Bronchial epithelial cell (primary cell): ENCODE measurements at regions not wholly inside any gene's neighbourhood (a gene's known extent, or its start where the extent isn't known, plus 50 kb on each side); places are given as distances from the start of the nearest gene placed in this dataset.

Source experiments
- DNase-seq: peaks from one replicate; pipeline ENCODE4 v3.0.0-alpha.2; 2010; ENCODE audit warnings: low read depth
- FAIRE-seq: peaks from 2 replicates; lab custom pipeline; 2011; peaks lifted over from hg19 to GRCh38; lab: Jason Lieb, UNC
- H3K27me3 ChIP-seq: 2 replicates; pipeline ENCODE4 v1.5.1; 2011; ENCODE audit warnings: low read length; ENCODE audit not compliant: control insufficient read depth, insufficient read depth
- H3K36me3 ChIP-seq: 2 replicates; pipeline ENCODE4 v1.5.1; 2011; ENCODE audit warnings: low read length; ENCODE audit not compliant: control insufficient read depth, insufficient read depth
- H3K4me3 ChIP-seq: 2 replicates; pipeline ENCODE4 v1.5.1; 2011; ENCODE audit warnings: mild to moderate bottlenecking, low read depth, low read length, control low read depth
- CTCF ChIP-seq: IDR thresholded peaks from 2 replicates; pipeline ENCODE4 v1.5.1; 2011; ENCODE audit warnings: mild to moderate bottlenecking, moderate library complexity, low read length, control low read depth, inconsistent platforms; ENCODE audit not compliant: insufficient read depth, severe bottlenecking

DNA sequence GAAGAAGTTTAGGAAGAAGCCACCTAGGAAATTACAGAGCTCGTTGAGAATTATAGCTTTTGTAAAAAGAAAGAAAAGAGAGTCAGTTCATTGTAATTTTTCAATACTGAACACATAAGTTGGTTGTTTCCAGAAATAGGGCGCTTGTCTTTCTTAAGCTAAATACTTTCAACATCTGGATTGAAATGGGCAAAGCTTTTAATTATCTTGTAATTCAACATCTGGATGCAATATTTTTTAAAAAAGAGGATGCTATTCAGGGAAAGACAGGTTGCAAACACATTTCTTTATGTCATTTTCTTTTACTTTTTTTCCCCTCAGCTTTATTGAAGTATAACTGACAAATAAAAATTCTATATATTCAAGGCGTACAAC lies 100.7 kb upstream of the TRPC7 start:
- H3K4me3 ChIP-seq: no peak overlapping the region
- no peaks in the 10 kb centered on the region for H3K36me3 ChIP-seq
- H3K27me3 ChIP-seq: no peaks in the 10 kb centered on the region
- no peak for TF ChIP-seq CTCF
- FAIRE-seq: no peak
- DNase-seq: no peak

- FAIRE-seq: no peak
- no peak for TF ChIP-seq CTCF
- H3K4me3 ChIP-seq: no peak overlapping the region
Measured at GRCh38 chr5:136458481-136458880, 93.1 kb upstream of the TRPC7 start.

GRCh38 chr5:136457390-136458013 lies 92.2 kb upstream of the TRPC7 start:
- peaks cover 2% of the 10 kb centered on the region for H3K27me3 ChIP-seq
- H3K4me3 ChIP-seq: no peak overlapping the region
- FAIRE-seq (no peak), DNase-seq (no peak)
- no peak for TF ChIP-seq CTCF
- H3K36me3 ChIP-seq: no peaks in the 10 kb centered on the region

More at GRCh38 chr5:136458481-136458880, 93.1 kb upstream of the TRPC7 start:
- no peak for DNase-seq
- H3K36me3 ChIP-seq: no peaks in the 10 kb centered on the region
- peaks cover 2% of the 10 kb centered on the region for H3K27me3 ChIP-seq

- DNase-seq (no peak), FAIRE-seq (no peak)
- Histone ChIP-seq H3K27me3 (peaks cover 2% of the 10 kb centered on the region), H3K36me3 (no peaks in the 10 kb centered on the region), H3K4me3 (no peak overlapping the region)
- no peak for TF ChIP-seq CTCF
Measured at GRCh38 chr5:136455409-136455808, 90.1 kb upstream of the TRPC7 start.

GRCh38 chr5:136453986-136454758 lies 88.8 kb upstream of the TRPC7 start:
- no peak overlapping the region for H3K4me3 ChIP-seq
- TF ChIP-seq CTCF: no peak
- no peak for FAIRE-seq
- H3K36me3 ChIP-seq: no peaks in the 10 kb centered on the region
- peaks cover 2% of the 10 kb centered on the region for H3K27me3 ChIP-seq
- no peak for DNase-seq
